Type B pancreatic cell (in vitro differentiated cells): ENCODE measurements at regions not wholly inside any gene's neighbourhood (a gene's known extent, or its start where the extent isn't known, plus 50 kb on each side); places are given as distances from the start of the nearest gene placed in this dataset.

ENCODE experiments used
- DNase-seq: peaks from one replicate; pipeline ENCODE4 v3.0.0; 2021; ENCODE audit warnings: mixed read lengths; ENCODE audit not compliant: unreplicated experiment; ENCODE audit errors: extremely low spot score
- H3K27ac Mint-ChIP-seq: 2 replicates; pipeline ENCODE4 v1.8.0; 2021; ENCODE audit warnings: mild to moderate bottlenecking, mixed read lengths
- H3K27me3 Mint-ChIP-seq: 2 replicates; pipeline ENCODE4 v1.8.0; 2021; ENCODE audit warnings: mixed read lengths
- H3K36me3 Mint-ChIP-seq: 2 replicates; pipeline ENCODE4 v1.8.0; 2021; ENCODE audit warnings: mixed read lengths
- H3K4me1 Mint-ChIP-seq: one replicate; pipeline ENCODE4 v1.8.0; 2021; ENCODE audit warnings: mixed read lengths; ENCODE audit not compliant: unreplicated experiment
- H3K4me3 Mint-ChIP-seq: 2 replicates; pipeline ENCODE4 v1.8.0; 2021; ENCODE audit warnings: mild to moderate bottlenecking, mixed read lengths
- H3K9me3 Mint-ChIP-seq: 2 replicates; pipeline ENCODE4 v1.8.0; 2021; ENCODE audit warnings: mixed read lengths
- TF ChIP-seq, protein P1 (sequence below): fragments of 200-600 bp; sonication (generic); conservative IDR thresholded peaks from 2 replicates; pipeline ENCODE4 v1.5.0; 2021; ENCODE audit warnings: antibody characterized with exemption, mild to moderate bottlenecking

DNA sequence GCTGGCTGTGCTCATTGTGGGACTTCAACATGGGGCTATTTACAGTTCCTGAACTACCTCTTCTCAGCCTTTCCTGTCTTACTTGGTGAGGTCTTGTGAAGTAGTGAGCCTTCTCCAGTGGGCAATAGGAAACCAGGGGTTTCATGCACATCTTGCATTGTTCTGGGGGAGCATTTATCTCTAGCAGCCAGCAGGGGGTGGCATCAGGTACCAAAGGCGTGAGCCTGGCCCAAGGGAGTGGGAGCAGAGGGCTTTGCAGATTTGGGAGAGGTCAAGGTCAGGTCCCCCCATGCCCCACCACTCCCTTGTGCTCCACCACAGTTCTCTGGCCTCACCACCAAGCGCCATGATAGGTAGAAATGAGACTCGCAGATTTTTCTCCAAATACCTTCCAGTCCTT, 85.4 kb upstream of the NPTX2 start:
- Mint-ChIP-seq H3K27me3 (peaks cover 4% of the 10 kb centered on the region), H3K27ac (no peak overlapping the region), H3K36me3 (no peaks in the 10 kb centered on the region), H3K4me3 (no peak overlapping the region), H3K4me1 (no peaks in the 10 kb centered on the region), H3K9me3 (peaks cover 7% of the 10 kb centered on the region)
- TF ChIP-seq, protein P1, sequence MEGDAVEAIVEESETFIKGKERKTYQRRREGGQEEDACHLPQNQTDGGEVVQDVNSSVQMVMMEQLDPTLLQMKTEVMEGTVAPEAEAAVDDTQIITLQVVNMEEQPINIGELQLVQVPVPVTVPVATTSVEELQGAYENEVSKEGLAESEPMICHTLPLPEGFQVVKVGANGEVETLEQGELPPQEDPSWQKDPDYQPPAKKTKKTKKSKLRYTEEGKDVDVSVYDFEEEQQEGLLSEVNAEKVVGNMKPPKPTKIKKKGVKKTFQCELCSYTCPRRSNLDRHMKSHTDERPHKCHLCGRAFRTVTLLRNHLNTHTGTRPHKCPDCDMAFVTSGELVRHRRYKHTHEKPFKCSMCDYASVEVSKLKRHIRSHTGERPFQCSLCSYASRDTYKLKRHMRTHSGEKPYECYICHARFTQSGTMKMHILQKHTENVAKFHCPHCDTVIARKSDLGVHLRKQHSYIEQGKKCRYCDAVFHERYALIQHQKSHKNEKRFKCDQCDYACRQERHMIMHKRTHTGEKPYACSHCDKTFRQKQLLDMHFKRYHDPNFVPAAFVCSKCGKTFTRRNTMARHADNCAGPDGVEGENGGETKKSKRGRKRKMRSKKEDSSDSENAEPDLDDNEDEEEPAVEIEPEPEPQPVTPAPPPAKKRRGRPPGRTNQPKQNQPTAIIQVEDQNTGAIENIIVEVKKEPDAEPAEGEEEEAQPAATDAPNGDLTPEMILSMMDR = no peak
- no peak for DNase-seq

DNA sequence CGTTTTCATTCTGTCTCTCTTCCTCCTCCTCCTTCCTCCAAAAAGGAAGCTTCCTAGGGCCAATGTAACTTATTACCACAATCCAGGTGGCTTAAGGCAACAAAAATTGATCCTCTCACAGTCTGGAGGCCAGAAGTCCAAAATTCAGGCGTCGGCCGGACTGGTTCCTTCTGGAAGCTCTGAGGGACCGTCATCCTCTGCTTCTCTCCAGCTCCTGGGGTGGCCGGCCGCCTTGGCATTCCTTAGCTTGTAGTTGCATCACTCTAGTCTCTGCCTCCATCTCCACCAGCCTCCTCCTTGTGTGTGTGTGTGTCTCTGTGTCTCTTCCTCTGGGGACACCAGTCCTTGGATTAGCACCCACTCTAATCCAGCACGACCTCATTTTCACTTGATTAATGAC, 89.0 kb upstream of the NPTX2 start:
- H3K4me1 Mint-ChIP-seq = no peaks in the 10 kb centered on the region
- H3K27me3 Mint-ChIP-seq = peaks cover 6% of the 10 kb centered on the region
- H3K9me3 Mint-ChIP-seq = peaks cover 7% of the 10 kb centered on the region

DNA sequence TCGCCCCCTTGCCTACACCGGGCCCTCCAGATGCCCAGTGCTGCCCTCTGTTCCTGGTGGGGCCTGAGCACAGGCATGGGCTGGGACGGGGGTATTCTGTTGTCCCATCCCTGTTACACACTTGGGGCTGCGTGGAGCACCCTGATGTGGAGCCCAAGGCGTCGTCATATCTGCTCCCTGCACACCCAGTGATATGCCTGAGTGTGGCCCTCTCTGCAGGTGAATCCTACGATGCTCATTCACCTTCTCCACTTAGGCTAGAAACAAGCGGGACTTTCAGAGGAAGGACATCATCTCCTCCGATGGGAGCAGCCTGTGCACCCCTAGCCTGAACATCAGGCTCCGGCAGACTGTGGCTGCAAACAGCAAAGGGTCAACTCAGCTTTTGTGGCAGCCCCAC, 91.0 kb upstream of the NPTX2 start:
- Mint-ChIP-seq H3K4me3 (no peak overlapping the region), H3K9me3 (peaks cover under 1% of the 10 kb centered on the region), H3K4me1 (no peaks in the 10 kb centered on the region), H3K27ac (no peak overlapping the region), H3K36me3 (no peaks in the 10 kb centered on the region), H3K27me3 (peaks cover 3% of the 10 kb centered on the region)
- TF ChIP-seq, protein P1 = no peak
- DNase-seq = no peak

More for the DNA sequence above, 89.0 kb upstream of the NPTX2 start:
- Mint-ChIP-seq H3K36me3 (no peaks in the 10 kb centered on the region), H3K27ac (no peak overlapping the region), H3K4me3 (no peak overlapping the region)
- DNase-seq = no peak
- TF ChIP-seq, protein P1 = no peak

DNA sequence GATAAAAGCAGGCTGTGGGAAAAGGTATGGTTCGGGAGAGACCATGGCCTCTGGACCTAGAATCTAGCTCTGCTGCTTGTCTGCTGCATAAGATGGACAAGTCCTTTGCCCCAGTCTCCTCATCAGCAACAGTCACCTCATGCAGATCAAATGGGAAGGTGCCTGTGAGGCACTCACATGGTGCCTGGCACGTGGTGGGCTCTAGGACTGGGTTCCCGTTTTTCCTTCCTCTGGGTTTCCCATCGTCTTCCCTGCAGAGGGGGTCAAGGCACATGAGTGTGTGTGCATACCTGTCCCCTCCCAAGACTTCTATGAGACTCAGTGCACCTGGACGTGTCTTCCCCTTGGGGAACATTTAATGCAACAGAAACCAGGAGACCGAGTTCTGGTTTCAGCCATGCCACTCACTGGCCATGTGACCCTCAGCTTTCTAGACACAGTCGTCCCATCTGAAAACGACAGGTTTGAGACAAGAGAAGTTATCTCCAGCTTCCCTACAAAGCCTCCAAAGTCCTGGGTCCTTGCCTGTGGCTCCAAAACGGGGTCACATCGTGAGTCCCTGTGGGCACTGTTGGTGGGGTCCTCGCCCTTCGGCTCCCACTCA, 95.9 kb upstream of the NPTX2 start:
- H3K4me1 Mint-ChIP-seq = no peaks in the 10 kb centered on the region
- H3K27ac Mint-ChIP-seq = no peak overlapping the region
- no peaks in the 10 kb centered on the region for H3K9me3 Mint-ChIP-seq
- DNase-seq = no peak
- TF ChIP-seq, protein P1 = no peak
- H3K27me3 Mint-ChIP-seq = peaks cover 3% of the 10 kb centered on the region
- H3K36me3 Mint-ChIP-seq = no peaks in the 10 kb centered on the region
- H3K4me3 Mint-ChIP-seq = no peak overlapping the region

DNA sequence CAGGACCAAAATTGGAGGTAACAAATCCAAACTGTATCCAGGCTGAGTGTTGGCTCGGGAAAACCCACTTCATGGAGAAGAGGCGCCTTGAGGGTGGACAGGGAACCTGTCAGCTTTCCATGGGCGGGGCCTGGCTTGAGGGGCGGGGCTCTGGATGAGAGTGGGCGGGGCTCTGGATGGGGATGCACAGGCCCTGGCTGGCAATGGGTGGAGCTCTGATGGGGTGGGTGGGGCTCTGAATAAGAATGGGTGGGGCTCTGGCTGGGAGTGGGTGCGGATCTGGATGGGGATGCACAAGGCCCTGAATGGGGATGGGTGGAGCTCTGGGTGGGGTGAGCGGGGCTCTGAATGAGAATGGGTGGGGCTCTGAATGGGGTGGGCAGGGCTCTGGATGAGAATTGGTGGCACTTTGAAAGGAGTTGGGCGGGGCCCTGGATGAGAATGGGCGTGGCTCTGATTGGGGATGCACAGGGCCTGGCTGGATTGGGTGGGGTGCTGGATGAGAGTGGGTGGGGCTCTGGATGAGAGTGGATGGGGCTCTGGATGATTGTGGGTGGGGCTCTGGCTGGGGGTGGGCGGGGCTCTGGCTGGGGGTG, 96.6 kb upstream of the NPTX2 start:
- H3K4me1 Mint-ChIP-seq = no peaks in the 10 kb centered on the region
- DNase-seq = no peak
- H3K4me3 Mint-ChIP-seq = no peak overlapping the region
- no peaks in the 10 kb centered on the region for H3K27me3 Mint-ChIP-seq
- H3K36me3 Mint-ChIP-seq = no peaks in the 10 kb centered on the region
- no peak overlapping the region for H3K27ac Mint-ChIP-seq
- TF ChIP-seq, protein P1 = no peak
- no peaks in the 10 kb centered on the region for H3K9me3 Mint-ChIP-seq
